ENCODE measurements at regions not wholly inside any gene's neighbourhood (a gene's known extent, or its start where the extent isn't known, plus 50 kb on each side); places are given as distances from the start of the nearest gene placed in this dataset.

DNA sequence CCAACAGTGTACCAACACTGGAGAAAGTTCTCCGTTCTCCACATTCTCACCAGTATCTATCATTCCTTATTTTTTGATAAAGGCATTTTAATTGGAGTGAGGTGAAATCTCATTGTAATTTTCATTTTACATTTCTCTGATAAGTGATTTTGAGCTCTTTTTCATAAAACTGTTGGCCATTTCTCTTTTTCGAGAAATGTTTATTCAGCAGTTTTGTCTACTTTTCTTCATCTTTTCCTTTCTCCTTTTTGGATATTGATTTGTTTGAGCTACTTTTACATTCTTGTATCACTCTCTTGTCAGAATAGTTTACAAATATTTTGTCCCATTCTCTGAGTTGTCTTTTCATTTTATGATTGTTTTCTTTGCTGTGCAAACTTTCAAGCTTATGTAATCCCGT, 555.2 kb downstream of the COL12A1 start:
- no peak overlapping the region for H3K18ac ChIP-seq (ENCODE audit: low read length)
- H2BK15ac ChIP-seq (replicated peaks; ENCODE audit: low read depth), result no peak overlapping the region
- no peaks in the 10 kb centered on the region for H3K36me3 ChIP-seq (ENCODE audit: control insufficient read depth, insufficient read depth, low read length)
- H4K8ac ChIP-seq (ENCODE audit: low read depth, low read length), result no peak overlapping the region
- no peak overlapping the region for H3K4ac ChIP-seq (ENCODE audit: low read depth, low read length)
- H3K27ac ChIP-seq (ENCODE audit: low read depth, low read length), result no peak overlapping the region
- no peaks in the 10 kb centered on the region for H3K27me3 ChIP-seq (ENCODE audit: insufficient read depth, low read length, poor library complexity)
- no peak overlapping the region for H3K4me3 ChIP-seq (ENCODE audit: low read length)
- H3K56ac ChIP-seq (ENCODE audit: low read length), result no peak overlapping the region
- H4K5ac ChIP-seq (ENCODE audit: low read length), result no peak overlapping the region
- H3K79me2 ChIP-seq (ENCODE audit: control insufficient read depth, insufficient read depth, low read length), result no peaks in the 10 kb centered on the region
- no peak overlapping the region for H3K23ac ChIP-seq (ENCODE audit: low read length)
- H2AK5ac ChIP-seq (ENCODE audit: low read length), result no peak overlapping the region
- no peak overlapping the region for H3K9ac ChIP-seq (ENCODE audit: low read length)
- WGBS (ENCODE audit: extremely low coverage, insufficient coverage, low lambda C conversion rate), result no CpG with 5 or more reads among the region's 3 CpGs
- no peak overlapping the region for H3K4me2 ChIP-seq (ENCODE audit: low read length)
- no peaks in the 10 kb centered on the region for H3K4me1 ChIP-seq (ENCODE audit: control insufficient read depth, low read depth, low read length)
- H3K79me1 ChIP-seq (ENCODE audit: low read length), result no peaks in the 10 kb centered on the region
- no peak overlapping the region for H2BK120ac ChIP-seq (ENCODE audit: low read depth, low read length)
- no peak for DNase-seq
- no peak overlapping the region for H2BK5ac ChIP-seq (ENCODE audit: low read length)

DNA sequence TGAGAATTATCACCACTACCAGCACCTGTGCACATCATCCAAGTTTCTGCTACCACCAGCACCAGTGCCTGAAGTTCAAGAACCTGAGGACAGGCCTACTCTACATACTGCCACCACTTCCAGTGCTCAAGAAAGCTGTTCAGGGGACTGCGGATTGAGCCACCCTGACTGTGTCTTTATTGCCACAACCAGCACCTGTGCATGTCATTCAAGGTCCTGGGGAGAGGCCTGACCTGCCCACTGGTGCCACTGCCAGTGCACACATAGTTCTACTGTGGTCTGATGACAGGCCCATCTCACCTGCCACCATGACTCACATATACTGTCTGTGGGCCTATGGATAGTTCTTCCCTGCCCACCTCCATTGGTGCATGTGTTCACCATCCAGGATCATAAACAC, 559.4 kb downstream of the COL12A1 start:
- no peaks in the 10 kb centered on the region for H3K79me1 ChIP-seq (ENCODE audit: low read length)
- H4K5ac ChIP-seq (ENCODE audit: low read length), result no peak overlapping the region
- no peak overlapping the region for H2BK15ac ChIP-seq (replicated peaks; ENCODE audit: low read depth)
- H2BK120ac ChIP-seq (ENCODE audit: low read depth, low read length), result no peak overlapping the region
- H2AK5ac ChIP-seq (ENCODE audit: low read length), result no peak overlapping the region
- no peak overlapping the region for H3K4ac ChIP-seq (ENCODE audit: low read depth, low read length)
- WGBS (ENCODE audit: extremely low coverage, insufficient coverage, low lambda C conversion rate), result no CpG with 5 or more reads among the region's 1 CpG
- no peak overlapping the region for H3K4me3 ChIP-seq (ENCODE audit: low read length)
- no peak overlapping the region for H3K23ac ChIP-seq (ENCODE audit: low read length)
- no peak overlapping the region for H3K27ac ChIP-seq (ENCODE audit: low read depth, low read length)
- DNase-seq, result no peak
- no peak overlapping the region for H3K9ac ChIP-seq (ENCODE audit: low read length)
- H3K56ac ChIP-seq (ENCODE audit: low read length), result no peak overlapping the region
- H3K27me3 ChIP-seq (ENCODE audit: insufficient read depth, low read length, poor library complexity), result no peaks in the 10 kb centered on the region
- H2BK5ac ChIP-seq (ENCODE audit: low read length), result no peak overlapping the region
- no peak overlapping the region for H4K8ac ChIP-seq (ENCODE audit: low read depth, low read length)
- H3K79me2 ChIP-seq (ENCODE audit: control insufficient read depth, insufficient read depth, low read length), result no peaks in the 10 kb centered on the region
- no peaks in the 10 kb centered on the region for H3K4me1 ChIP-seq (ENCODE audit: control insufficient read depth, low read depth, low read length)
- H3K18ac ChIP-seq (ENCODE audit: low read length), result no peak overlapping the region
- no peaks in the 10 kb centered on the region for H3K36me3 ChIP-seq (ENCODE audit: control insufficient read depth, insufficient read depth, low read length)
- no peak overlapping the region for H3K4me2 ChIP-seq (ENCODE audit: low read length)

DNA sequence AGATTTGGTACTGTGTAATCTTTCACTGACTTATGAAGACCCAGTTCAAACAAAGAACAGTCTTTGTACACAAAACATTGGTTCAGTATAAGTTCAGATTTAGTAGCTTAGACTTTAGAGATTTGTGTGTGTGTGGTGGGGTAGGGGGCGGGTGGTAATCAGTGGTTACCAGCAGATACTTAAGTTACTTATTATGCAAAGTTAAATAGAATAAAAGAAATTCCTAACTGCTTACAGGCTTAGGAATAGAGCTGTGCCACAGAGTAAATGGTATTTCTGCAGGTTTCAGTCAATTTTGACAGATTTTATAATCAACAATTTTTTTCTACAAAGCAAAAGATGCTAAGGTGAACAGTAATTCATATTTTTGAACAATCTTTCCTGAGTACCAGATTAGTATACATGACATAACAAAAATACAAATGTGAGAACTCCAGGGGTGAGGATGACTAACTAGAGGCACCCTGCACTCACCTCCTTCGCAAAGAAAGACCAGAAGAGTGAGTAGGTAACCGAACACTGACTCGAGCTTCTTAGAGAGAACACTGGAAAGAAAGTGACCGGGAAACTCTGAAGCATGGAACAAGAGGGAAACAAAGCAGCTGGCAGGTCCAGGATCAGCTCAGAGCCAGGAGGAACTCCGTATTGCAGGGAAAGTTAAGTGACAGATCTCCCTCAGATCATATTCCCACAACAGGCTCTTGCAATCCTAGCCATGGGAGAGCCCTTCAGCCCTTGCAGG, 560.6 kb downstream of the COL12A1 start:
- WGBS (ENCODE audit: extremely low coverage, insufficient coverage, low lambda C conversion rate), result no CpG with 5 or more reads among the region's 6 CpGs
- no peaks in the 10 kb centered on the region for H3K27me3 ChIP-seq (ENCODE audit: insufficient read depth, low read length, poor library complexity)
- H3K4me2 ChIP-seq (ENCODE audit: low read length), result no peak overlapping the region
- H3K79me1 ChIP-seq (ENCODE audit: low read length), result no peaks in the 10 kb centered on the region
- no peak overlapping the region for H2BK120ac ChIP-seq (ENCODE audit: low read depth, low read length)
- H2BK5ac ChIP-seq (ENCODE audit: low read length), result no peak overlapping the region
- no peak overlapping the region for H3K4me3 ChIP-seq (ENCODE audit: low read length)
- no peaks in the 10 kb centered on the region for H3K36me3 ChIP-seq (ENCODE audit: control insufficient read depth, insufficient read depth, low read length)
- no peak overlapping the region for H3K56ac ChIP-seq (ENCODE audit: low read length)
- H3K23ac ChIP-seq (ENCODE audit: low read length), result no peak overlapping the region
- DNase-seq, result no peak
- no peak overlapping the region for H2AK5ac ChIP-seq (ENCODE audit: low read length)
- H3K27ac ChIP-seq (ENCODE audit: low read depth, low read length), result no peak overlapping the region
- no peak overlapping the region for H3K18ac ChIP-seq (ENCODE audit: low read length)
- H2BK15ac ChIP-seq (replicated peaks; ENCODE audit: low read depth), result no peak overlapping the region
- no peaks in the 10 kb centered on the region for H3K4me1 ChIP-seq (ENCODE audit: control insufficient read depth, low read depth, low read length)
- H3K4ac ChIP-seq (ENCODE audit: low read depth, low read length), result no peak overlapping the region
- H4K5ac ChIP-seq (ENCODE audit: low read length), result no peak overlapping the region
- no peak overlapping the region for H3K9ac ChIP-seq (ENCODE audit: low read length)
- H4K8ac ChIP-seq (ENCODE audit: low read depth, low read length), result no peak overlapping the region
- no peaks in the 10 kb centered on the region for H3K79me2 ChIP-seq (ENCODE audit: control insufficient read depth, insufficient read depth, low read length)

DNA sequence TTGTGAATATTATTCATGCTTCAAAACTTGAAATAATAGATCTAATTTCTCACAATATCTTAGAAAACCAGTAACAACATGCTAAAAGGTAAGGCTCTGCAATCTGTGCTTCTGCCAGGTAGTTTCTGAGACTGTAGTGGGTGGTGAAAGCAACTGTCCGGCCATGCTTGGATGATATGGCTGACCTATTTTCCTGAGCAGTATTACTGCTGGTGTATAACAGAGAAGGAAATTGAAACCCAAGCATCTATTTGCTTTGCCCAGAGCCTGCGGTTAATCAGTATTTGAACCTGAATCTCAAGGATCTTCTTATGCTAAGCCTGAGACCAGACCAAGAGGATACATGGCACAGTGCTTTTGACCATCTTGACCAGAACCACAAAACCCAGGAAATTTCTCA, 563.8 kb downstream of the COL12A1 start:
- WGBS (ENCODE audit: extremely low coverage, insufficient coverage, low lambda C conversion rate), result no CpG with 5 or more reads among the region's 2 CpGs
- H3K4me1 ChIP-seq (ENCODE audit: control insufficient read depth, low read depth, low read length), result no peaks in the 10 kb centered on the region
- DNase-seq, result no peak

DNA sequence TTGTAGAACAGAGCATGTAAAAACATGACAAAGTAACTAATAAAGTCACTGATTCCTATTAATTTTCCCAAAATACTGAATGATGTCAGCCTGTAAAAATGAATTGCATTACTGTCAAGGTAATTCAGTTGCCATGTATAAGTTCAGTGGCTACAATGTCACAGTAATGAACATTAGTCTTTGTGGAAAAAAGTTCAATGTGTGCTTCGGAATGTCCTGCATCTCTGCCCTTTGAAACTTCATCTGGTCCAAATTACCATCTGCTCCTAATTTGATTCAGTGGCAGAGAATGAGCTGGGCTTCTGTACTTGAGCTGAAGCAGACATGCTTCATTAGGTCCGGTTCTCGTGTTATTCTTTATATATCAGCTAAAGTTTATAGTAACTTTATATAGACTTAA, 567.4 kb downstream of the COL12A1 start:
- no peaks in the 10 kb centered on the region for H3K27me3 ChIP-seq (ENCODE audit: insufficient read depth, low read length, poor library complexity)
- H3K79me2 ChIP-seq (ENCODE audit: control insufficient read depth, insufficient read depth, low read length), result no peaks in the 10 kb centered on the region
- H3K18ac ChIP-seq (ENCODE audit: low read length), result no peak overlapping the region
- DNase-seq, result no peak
- no peak overlapping the region for H2AK5ac ChIP-seq (ENCODE audit: low read length)
- no peak overlapping the region for H2BK120ac ChIP-seq (ENCODE audit: low read depth, low read length)
- H4K8ac ChIP-seq (ENCODE audit: low read depth, low read length), result no peak overlapping the region
- H3K36me3 ChIP-seq (ENCODE audit: control insufficient read depth, insufficient read depth, low read length), result no peaks in the 10 kb centered on the region
- no peak overlapping the region for H4K5ac ChIP-seq (ENCODE audit: low read length)
- no peak overlapping the region for H3K23ac ChIP-seq (ENCODE audit: low read length)
- H3K56ac ChIP-seq (ENCODE audit: low read length), result no peak overlapping the region
- H3K9ac ChIP-seq (ENCODE audit: low read length), result no peak overlapping the region
- H3K79me1 ChIP-seq (ENCODE audit: low read length), result no peaks in the 10 kb centered on the region
- no peak overlapping the region for H3K27ac ChIP-seq (ENCODE audit: low read depth, low read length)
- no peaks in the 10 kb centered on the region for H3K4me1 ChIP-seq (ENCODE audit: control insufficient read depth, low read depth, low read length)
- no CpG with 5 or more reads among the region's 3 CpGs for WGBS (ENCODE audit: extremely low coverage, insufficient coverage, low lambda C conversion rate)
- no peak overlapping the region for H2BK5ac ChIP-seq (ENCODE audit: low read length)
- H3K4ac ChIP-seq (ENCODE audit: low read depth, low read length), result no peak overlapping the region
- H3K4me3 ChIP-seq (ENCODE audit: low read length), result no peak overlapping the region
- H2BK15ac ChIP-seq (replicated peaks; ENCODE audit: low read depth), result no peak overlapping the region
- no peak overlapping the region for H3K4me2 ChIP-seq (ENCODE audit: low read length)

More for the DNA sequence above, 563.8 kb downstream of the COL12A1 start:
- Histone ChIP-seq H2BK5ac (ENCODE audit: low read length) (no peak overlapping the region), H3K4me3 (ENCODE audit: low read length) (no peak overlapping the region), H3K4ac (ENCODE audit: low read depth, low read length) (no peak overlapping the region), H2AK5ac (ENCODE audit: low read length) (no peak overlapping the region), H4K5ac (ENCODE audit: low read length) (no peak overlapping the region), H3K27ac (ENCODE audit: low read depth, low read length) (no peak overlapping the region), H2BK15ac (replicated peaks; ENCODE audit: low read depth) (no peak overlapping the region), H3K36me3 (ENCODE audit: control insufficient read depth, insufficient read depth, low read length) (no peaks in the 10 kb centered on the region), H3K79me1 (ENCODE audit: low read length) (no peaks in the 10 kb centered on the region), H3K56ac (ENCODE audit: low read length) (no peak overlapping the region), H3K9ac (ENCODE audit: low read length) (no peak overlapping the region), H3K4me2 (ENCODE audit: low read length) (no peak overlapping the region), H3K23ac (ENCODE audit: low read length) (no peak overlapping the region), H2BK120ac (ENCODE audit: low read depth, low read length) (no peak overlapping the region), H3K27me3 (ENCODE audit: insufficient read depth, low read length, poor library complexity) (no peaks in the 10 kb centered on the region), H3K79me2 (ENCODE audit: control insufficient read depth, insufficient read depth, low read length) (no peaks in the 10 kb centered on the region), H3K18ac (ENCODE audit: low read length) (no peak overlapping the region), H4K8ac (ENCODE audit: low read depth, low read length) (no peak overlapping the region)
